Testis (tissue), 2 donors: ENCODE measurements at regions not wholly inside any gene's neighbourhood (a gene's known extent, or its start where the extent isn't known, plus 50 kb on each side); places are given as distances from the start of the nearest gene placed in this dataset.

Experiments
- CTCF ChIP-seq, 3 experiments: fragments of 450-650 bp in 2 of 3; fragments of 200-600 bp in 1 of 3; sonication (generic) in 1 of 3; IDR thresholded peaks; one replicate each; pipeline ENCODE4 v1.5.1; 2016 to 2019; ENCODE audit warnings: antibody characterized with exemption in 3 of 3, mild to moderate bottlenecking in 2 of 3, moderate library complexity in 1 of 3
- POLR2A ChIP-seq: fragments of 450-650 bp; IDR thresholded peaks from one replicate; pipeline ENCODE4 v1.6.1; 2017; ENCODE audit warnings: antibody characterized with exemption, mild to moderate bottlenecking, moderate library complexity

GRCh38 chr2:236748801-236749200 lies 179.2 kb downstream of the ACKR3 start:
- TF ChIP-seq POLR2A (no peak), CTCF (IDR thresholded peaks at IDR 0.05) (no peak)
